OCI-LY7 (cell line): ENCODE measurements at regions not wholly inside any gene's neighbourhood (a gene's known extent, or its start where the extent isn't known, plus 50 kb on each side); places are given as distances from the start of the nearest gene placed in this dataset.

Experiments
- BruUV-seq: library from RNA; stranded (reverse); fragments of 400-500 nt; replicated peaks from 2 replicates; lab custom pipeline; 2021; lab: Mats Ljungman, UMichigan
- CTCF ChIA-PET: fragments of 300-600 bp; sonication (Branson Sonifier 250); formaldehyde crosslinking; loops from one replicate; lab custom pipeline; 2022; ENCODE audit warnings: antibody characterized with exemption; ENCODE audit not compliant: unreplicated experiment; lab: Charles Lee
- POLR2A ChIA-PET: fragments of 300-600 bp; sonication (Branson Sonifier 250); formaldehyde crosslinking; loops from one replicate; lab custom pipeline; 2022; ENCODE audit warnings: antibody characterized with exemption; lab: Charles Lee
- DNase-seq: peaks from one replicate; pipeline ENCODE4 v3.0.0-alpha.2; 2015; ENCODE audit warnings: low spot score
- H2AFZ ChIP-seq: fragments of 200-600 bp; sonication (generic), shearing (Covaris generic); 2 replicates; pipeline ENCODE4 v1.6.1; 2014; ENCODE audit warnings: mild to moderate bottlenecking, antibody characterized with exemption, low read length, moderate library complexity
- H3K27ac ChIP-seq: fragments of 200-600 bp; sonication (generic); 2 replicates; pipeline ENCODE4 v1.5.1; 2014; ENCODE audit warnings: mixed run types, low read depth, mild to moderate bottlenecking, moderate library complexity, low read length, inconsistent platforms; ENCODE audit not compliant: poor library complexity, severe bottlenecking
- H3K36me3 ChIP-seq: fragments of 200-600 bp; sonication (generic); 2 replicates; pipeline ENCODE4 v1.6.1; 2014; ENCODE audit warnings: mild to moderate bottlenecking, antibody characterized with exemption, low read length, moderate library complexity, mixed read lengths; ENCODE audit not compliant: insufficient read depth
- H3K4me1 ChIP-seq: fragments of 200-600 bp; sonication (generic); 2 replicates; pipeline ENCODE4 v1.5.1; 2014; ENCODE audit warnings: mild to moderate bottlenecking, low read length; ENCODE audit not compliant: insufficient read depth, poor library complexity, severe bottlenecking
- H3K4me2 ChIP-seq: fragments of 200-600 bp; sonication (generic); 2 replicates; pipeline ENCODE4 v1.6.1; 2014; ENCODE audit warnings: mild to moderate bottlenecking, low read length
- H3K4me3 ChIP-seq: fragments of 200-600 bp; sonication (generic); 2 replicates; pipeline ENCODE4 v1.5.1; 2014; ENCODE audit warnings: mild to moderate bottlenecking, low read depth, low read length; ENCODE audit not compliant: poor library complexity, severe bottlenecking
- H3K79me2 ChIP-seq: fragments of 200-600 bp; sonication (generic); 2 replicates; pipeline ENCODE4 v1.6.1; 2016; ENCODE audit warnings: low read depth, mild to moderate bottlenecking, low read length, moderate library complexity, mixed read lengths; ENCODE audit not compliant: insufficient read depth
- H3K9me2 ChIP-seq: fragments of 200-600 bp; sonication (generic); 2 replicates; pipeline ENCODE4 v1.6.1; 2016; ENCODE audit warnings: mild to moderate bottlenecking, low read length, mixed read lengths; ENCODE audit not compliant: insufficient read depth
- H3K9me3 ChIP-seq: fragments of 200-600 bp; sonication (generic); 2 replicates; pipeline ENCODE4 v1.6.1; 2014; ENCODE audit warnings: mild to moderate bottlenecking, mixed run types, low read length, mixed read lengths
- H4K20me1 ChIP-seq: fragments of 200-600 bp; sonication (generic); 2 replicates; pipeline ENCODE4 v1.6.1; 2014; ENCODE audit warnings: mild to moderate bottlenecking, antibody characterized with exemption, low read length, moderate library complexity, mixed read lengths; ENCODE audit not compliant: insufficient read depth
- EZH2phosphoT487 ChIP-seq: fragments of 200-600 bp; sonication (generic); IDR thresholded peaks from 2 replicates; pipeline ENCODE4 v1.6.1; 2018; ENCODE audit warnings: low read depth, borderline replicate concordance, mild to moderate bottlenecking, mixed run types, antibody characterized with exemption, low read length, moderate library complexity, mixed read lengths
- intact Hi-C: fragments of 100-400 bp; cut with micrococcal nuclease; formaldehyde crosslinking; loops from one replicate; pipeline ENCODE4 v1.10.0; 2022; ENCODE audit not compliant: unreplicated experiment
- TF ChIP-seq, protein P1 (sequence below): fragments of 200-600 bp; sonication (generic); conservative IDR thresholded peaks from 2 replicates; pipeline ENCODE4 v1.5.1; 2014; ENCODE audit warnings: mild to moderate bottlenecking, antibody characterized with exemption, low read length, moderate library complexity, mixed read lengths

- intact Hi-C loops: loop anchor here (5.0 kb wide), 1 partner anchor 1010 kb away; no protein-coding TSS in a partner anchor
- CTCF ChIA-PET: no interaction called here
- no peaks in the 10 kb centered on the region for H3K4me1 ChIP-seq
- no peak overlapping the region for H3K4me3 ChIP-seq
- no peaks in the 10 kb centered on the region for H4K20me1 ChIP-seq
- no peaks in the 10 kb centered on the region for H3K79me2 ChIP-seq
- no peak for DNase-seq
- H3K27ac ChIP-seq: no peak overlapping the region
- no peak overlapping the region for H2AFZ ChIP-seq
- POLR2A ChIA-PET: no interaction called here
- H3K9me2 ChIP-seq: no peaks in the 10 kb centered on the region
- no peaks in the 10 kb centered on the region for H3K36me3 ChIP-seq
- TF ChIP-seq, protein P1, sequence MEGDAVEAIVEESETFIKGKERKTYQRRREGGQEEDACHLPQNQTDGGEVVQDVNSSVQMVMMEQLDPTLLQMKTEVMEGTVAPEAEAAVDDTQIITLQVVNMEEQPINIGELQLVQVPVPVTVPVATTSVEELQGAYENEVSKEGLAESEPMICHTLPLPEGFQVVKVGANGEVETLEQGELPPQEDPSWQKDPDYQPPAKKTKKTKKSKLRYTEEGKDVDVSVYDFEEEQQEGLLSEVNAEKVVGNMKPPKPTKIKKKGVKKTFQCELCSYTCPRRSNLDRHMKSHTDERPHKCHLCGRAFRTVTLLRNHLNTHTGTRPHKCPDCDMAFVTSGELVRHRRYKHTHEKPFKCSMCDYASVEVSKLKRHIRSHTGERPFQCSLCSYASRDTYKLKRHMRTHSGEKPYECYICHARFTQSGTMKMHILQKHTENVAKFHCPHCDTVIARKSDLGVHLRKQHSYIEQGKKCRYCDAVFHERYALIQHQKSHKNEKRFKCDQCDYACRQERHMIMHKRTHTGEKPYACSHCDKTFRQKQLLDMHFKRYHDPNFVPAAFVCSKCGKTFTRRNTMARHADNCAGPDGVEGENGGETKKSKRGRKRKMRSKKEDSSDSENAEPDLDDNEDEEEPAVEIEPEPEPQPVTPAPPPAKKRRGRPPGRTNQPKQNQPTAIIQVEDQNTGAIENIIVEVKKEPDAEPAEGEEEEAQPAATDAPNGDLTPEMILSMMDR: no peak
- TF ChIP-seq EZH2phosphoT487: no peak
- H3K4me2 ChIP-seq: no peak overlapping the region
- H3K9me3 ChIP-seq: no peaks in the 10 kb centered on the region
- no TSS peak for BruUV-seq
Observed at GRCh38 chr2:150607390-150607811, 119.9 kb upstream of the RND3 start.

- TF ChIP-seq, protein P1: no peak
- TF ChIP-seq EZH2phosphoT487: no peak
- no peak for DNase-seq
- Histone ChIP-seq H3K4me1 (no peaks in the 10 kb centered on the region), H3K4me3 (no peak overlapping the region), H3K4me2 (no peak overlapping the region), H2AFZ (no peak overlapping the region), H3K27ac (no peak overlapping the region), H4K20me1 (no peaks in the 10 kb centered on the region), H3K79me2 (no peaks in the 10 kb centered on the region), H3K9me3 (no peaks in the 10 kb centered on the region), H3K9me2 (no peaks in the 10 kb centered on the region), H3K36me3 (no peaks in the 10 kb centered on the region)
- POLR2A ChIA-PET: no interaction called here
- CTCF ChIA-PET: no interaction called here
- BruUV-seq: no TSS peak
- intact Hi-C loops: loop anchor here (5.0 kb wide), 1 partner anchor 1009 kb away; no protein-coding TSS in a partner anchor
Observed at GRCh38 chr2:150606380-150607060, 119.1 kb upstream of the RND3 start.

DNA sequence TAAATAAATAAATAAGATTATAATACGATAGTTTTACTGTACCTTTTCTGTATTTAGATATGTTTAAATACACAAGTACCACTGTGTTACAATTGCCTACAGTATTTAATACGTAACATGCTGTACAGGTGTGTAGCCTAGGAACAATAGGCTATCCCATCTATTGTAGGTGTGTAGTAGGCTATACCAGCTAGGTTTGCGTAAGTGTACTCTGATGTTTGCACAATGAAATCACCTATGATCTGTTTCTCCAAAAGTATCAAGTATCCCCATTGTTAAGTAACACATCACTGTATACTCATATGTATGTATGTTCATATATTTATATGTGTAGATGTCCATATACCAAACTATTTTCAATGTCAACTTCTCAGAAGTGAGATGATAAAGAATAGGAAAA lies 118.2 kb upstream of the RND3 start:
- Histone ChIP-seq H3K9me3 (no peaks in the 10 kb centered on the region), H4K20me1 (no peaks in the 10 kb centered on the region), H3K36me3 (no peaks in the 10 kb centered on the region), H3K27ac (no peak overlapping the region), H3K4me2 (no peak overlapping the region), H3K9me2 (no peaks in the 10 kb centered on the region), H3K79me2 (no peaks in the 10 kb centered on the region), H2AFZ (no peak overlapping the region), H3K4me1 (no peaks in the 10 kb centered on the region), H3K4me3 (no peak overlapping the region)
- no peak for DNase-seq
- ChIA-PET POLR2A (interaction anchor here (0.7 kb wide), 1 partner anchor 19 kb away, joined by 3 read pairs; no protein-coding TSS in a partner anchor), CTCF (no interaction called here)
- BruUV-seq: no TSS peak
- no peak for TF ChIP-seq EZH2phosphoT487
- TF ChIP-seq, protein P1: no peak
- intact Hi-C loops: loop anchor here (5.0 kb wide), 1 partner anchor 1008 kb away; no protein-coding TSS in a partner anchor
